ENCODE measurements at regions not wholly inside any gene's neighbourhood (a gene's known extent, or its start where the extent isn't known, plus 50 kb on each side); places are given as distances from the start of the nearest gene placed in this dataset.

DNA sequence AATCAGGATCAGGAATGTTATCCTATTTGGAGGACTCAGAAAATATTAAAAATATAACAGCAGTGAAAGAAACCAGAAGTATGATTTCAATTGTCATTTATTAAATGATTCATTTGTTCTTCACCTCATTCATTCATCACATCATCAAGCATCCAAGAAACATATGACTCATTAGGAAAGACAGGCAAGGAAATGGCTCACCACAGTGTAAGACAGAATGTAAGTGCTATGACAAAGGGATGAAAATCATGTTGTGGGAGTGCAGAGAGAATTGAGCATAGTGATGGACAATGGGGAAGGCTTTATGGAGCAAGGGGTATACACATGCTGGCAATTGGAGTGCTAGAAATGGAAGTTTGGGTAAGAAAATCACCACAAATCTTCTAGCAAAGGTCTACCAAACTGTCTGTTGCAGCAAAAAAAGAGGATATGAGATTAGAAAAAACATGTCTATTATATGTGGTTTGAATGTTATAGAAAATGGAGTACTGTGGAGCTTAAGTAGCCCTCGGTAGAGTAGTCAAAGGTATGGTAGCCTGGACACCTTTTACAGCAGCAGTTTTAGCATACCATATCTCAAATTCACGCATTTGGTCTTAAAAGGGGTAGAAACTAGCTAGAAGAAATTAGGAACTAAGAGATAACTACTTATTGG is 111.1 kb upstream of the GPR149 start:
- H3K36me3 Mint-ChIP-seq (ENCODE audit: low read depth): no peaks in the 10 kb centered on the region
- TF ChIP-seq, protein P1, sequence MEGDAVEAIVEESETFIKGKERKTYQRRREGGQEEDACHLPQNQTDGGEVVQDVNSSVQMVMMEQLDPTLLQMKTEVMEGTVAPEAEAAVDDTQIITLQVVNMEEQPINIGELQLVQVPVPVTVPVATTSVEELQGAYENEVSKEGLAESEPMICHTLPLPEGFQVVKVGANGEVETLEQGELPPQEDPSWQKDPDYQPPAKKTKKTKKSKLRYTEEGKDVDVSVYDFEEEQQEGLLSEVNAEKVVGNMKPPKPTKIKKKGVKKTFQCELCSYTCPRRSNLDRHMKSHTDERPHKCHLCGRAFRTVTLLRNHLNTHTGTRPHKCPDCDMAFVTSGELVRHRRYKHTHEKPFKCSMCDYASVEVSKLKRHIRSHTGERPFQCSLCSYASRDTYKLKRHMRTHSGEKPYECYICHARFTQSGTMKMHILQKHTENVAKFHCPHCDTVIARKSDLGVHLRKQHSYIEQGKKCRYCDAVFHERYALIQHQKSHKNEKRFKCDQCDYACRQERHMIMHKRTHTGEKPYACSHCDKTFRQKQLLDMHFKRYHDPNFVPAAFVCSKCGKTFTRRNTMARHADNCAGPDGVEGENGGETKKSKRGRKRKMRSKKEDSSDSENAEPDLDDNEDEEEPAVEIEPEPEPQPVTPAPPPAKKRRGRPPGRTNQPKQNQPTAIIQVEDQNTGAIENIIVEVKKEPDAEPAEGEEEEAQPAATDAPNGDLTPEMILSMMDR (IDR thresholded peaks at IDR 0.05): no peak
- H3K27ac Mint-ChIP-seq: no peak overlapping the region
- H3K4me3 Mint-ChIP-seq: no peak overlapping the region
- peaks cover 45% of the 10 kb centered on the region for H3K9me3 Mint-ChIP-seq
- H3K4me1 Mint-ChIP-seq (ENCODE audit: low read depth): no peaks in the 10 kb centered on the region
- no peak for DNase-seq
- no peaks in the 10 kb centered on the region for H3K27me3 Mint-ChIP-seq (ENCODE audit: insufficient read depth)

DNA sequence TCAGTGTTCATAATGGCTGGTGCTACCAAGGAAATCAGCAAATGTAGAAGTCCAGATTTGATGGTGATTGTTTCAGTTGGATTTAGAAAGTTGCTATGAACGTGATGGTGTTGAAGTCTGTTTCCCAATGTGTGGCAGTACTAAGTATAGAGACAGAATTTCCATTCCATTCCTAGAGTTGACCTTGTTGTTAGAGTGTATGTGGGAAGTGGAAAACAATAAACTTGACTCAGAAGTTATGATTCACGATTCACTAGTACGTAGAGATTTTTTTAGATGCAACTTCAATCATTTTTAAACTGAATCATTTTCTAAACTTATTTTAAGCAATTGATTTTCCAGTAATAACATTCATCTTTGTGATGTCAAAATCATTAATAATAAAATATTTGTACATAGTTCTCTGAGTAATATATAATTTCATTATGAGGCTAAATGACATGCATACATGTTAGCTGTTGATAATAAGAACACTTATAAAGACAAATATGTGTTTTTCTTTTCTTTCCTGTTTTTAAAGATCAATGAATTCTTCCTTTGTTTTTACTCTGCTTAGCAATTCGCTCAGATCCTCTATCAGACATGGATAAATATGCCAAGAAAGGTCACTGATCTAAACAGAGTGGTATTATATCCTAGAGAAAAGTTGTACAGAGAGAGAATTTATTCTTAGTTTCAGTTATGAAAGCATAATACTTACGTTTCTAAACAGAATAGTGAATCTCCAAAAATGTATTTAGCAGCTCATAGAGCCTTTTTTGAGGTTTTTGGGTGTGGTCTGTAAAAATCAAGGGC is 108.8 kb upstream of the GPR149 start:
- no peak overlapping the region for H3K4me3 Mint-ChIP-seq
- H3K36me3 Mint-ChIP-seq (ENCODE audit: low read depth): no peaks in the 10 kb centered on the region
- H3K27me3 Mint-ChIP-seq (ENCODE audit: insufficient read depth): no peaks in the 10 kb centered on the region
- no peaks in the 10 kb centered on the region for H3K4me1 Mint-ChIP-seq (ENCODE audit: low read depth)
- peaks cover 36% of the 10 kb centered on the region for H3K9me3 Mint-ChIP-seq
- DNase-seq: no peak
- no peak overlapping the region for H3K27ac Mint-ChIP-seq
- TF ChIP-seq, protein P1 (IDR thresholded peaks at IDR 0.05): no peak

DNA sequence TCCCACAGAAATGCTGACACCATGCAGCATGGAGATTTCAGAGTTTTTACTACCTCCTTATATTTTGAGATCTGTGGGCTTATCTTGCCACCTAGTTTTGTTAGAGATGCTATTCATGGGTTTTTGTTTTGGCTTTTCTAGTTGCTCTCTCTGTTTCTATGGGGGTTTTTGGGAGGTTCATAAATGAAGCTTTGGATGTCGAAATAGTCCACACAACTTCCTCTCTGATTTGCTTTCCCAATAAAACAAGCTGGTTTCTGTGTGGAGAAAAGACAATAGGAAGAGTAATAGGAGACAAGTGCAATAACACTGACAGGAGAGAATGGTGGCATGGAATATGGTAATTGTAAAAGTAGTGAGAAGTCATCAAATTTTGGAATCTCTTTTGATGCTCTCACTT is 106.8 kb upstream of the GPR149 start:
- no peaks in the 10 kb centered on the region for H3K36me3 Mint-ChIP-seq (ENCODE audit: low read depth)

DNA sequence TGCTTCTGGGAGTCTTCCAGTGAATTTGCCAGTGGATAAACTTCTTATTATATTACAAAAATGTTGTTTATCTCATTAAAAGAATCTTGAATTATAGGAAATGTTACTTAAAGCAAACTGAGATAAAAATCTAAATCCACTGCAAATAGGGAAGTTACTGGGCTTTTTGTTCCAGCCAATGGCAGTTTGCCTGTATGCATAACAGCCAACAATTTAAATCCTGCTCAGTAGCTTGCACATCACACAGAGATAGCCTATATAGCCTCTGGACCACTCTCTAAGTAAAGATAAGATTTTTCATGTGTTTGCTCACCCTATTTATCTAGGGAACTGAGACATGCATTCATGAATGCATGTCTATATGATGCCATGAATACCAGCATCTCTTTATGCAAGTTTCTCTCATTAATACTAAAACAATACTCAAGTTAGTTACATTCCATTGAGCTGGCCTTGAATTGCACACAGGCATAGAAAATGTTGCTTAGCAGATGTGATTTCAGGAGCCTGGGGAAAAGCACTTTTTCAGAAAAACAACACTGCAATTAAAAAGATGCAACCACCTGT is 92.1 kb upstream of the GPR149 start:
- Mint-ChIP-seq H3K27ac (no peak overlapping the region), H3K9me3 (peaks cover 24% of the 10 kb centered on the region), H3K36me3 (ENCODE audit: low read depth) (no peaks in the 10 kb centered on the region), H3K27me3 (ENCODE audit: insufficient read depth) (no peaks in the 10 kb centered on the region), H3K4me3 (no peak overlapping the region), H3K4me1 (ENCODE audit: low read depth) (no peaks in the 10 kb centered on the region)
- TF ChIP-seq, protein P1 (IDR thresholded peaks at IDR 0.05): no peak
- DNase-seq: no peak

More for the DNA sequence above, 106.8 kb upstream of the GPR149 start:
- no peaks in the 10 kb centered on the region for H3K27me3 Mint-ChIP-seq (ENCODE audit: insufficient read depth)
- TF ChIP-seq, protein P1 (IDR thresholded peaks at IDR 0.05): no peak
- no peak overlapping the region for H3K4me3 Mint-ChIP-seq
- no peak for DNase-seq
- H3K27ac Mint-ChIP-seq: no peak overlapping the region
- peaks cover 35% of the 10 kb centered on the region for H3K9me3 Mint-ChIP-seq
- H3K4me1 Mint-ChIP-seq (ENCODE audit: low read depth): no peaks in the 10 kb centered on the region

DNA sequence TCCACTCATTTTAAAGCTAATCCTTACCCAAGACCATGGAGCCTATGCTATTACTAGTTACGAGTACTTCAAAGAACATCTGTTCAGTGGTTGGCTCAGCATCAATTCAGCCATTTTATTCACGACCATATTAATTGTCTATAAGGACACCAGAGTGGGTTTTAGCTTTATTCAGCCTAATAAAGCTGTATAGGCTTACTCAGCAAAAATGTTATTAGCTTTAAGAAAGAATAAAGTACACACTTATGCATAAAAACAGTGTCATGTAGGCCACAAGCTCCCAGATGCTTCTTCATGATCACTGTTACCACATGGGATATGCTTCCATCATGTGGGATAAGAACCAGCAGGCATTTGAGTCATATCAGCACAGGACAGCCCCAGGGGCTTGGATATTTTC is 87.4 kb upstream of the GPR149 start:
- Mint-ChIP-seq H3K9me3 (peaks cover 45% of the 10 kb centered on the region), H3K4me3 (no peak overlapping the region), H3K27ac (no peak overlapping the region), H3K36me3 (ENCODE audit: low read depth) (no peaks in the 10 kb centered on the region; the same call in 1 of the 2 replicates), H3K4me1 (ENCODE audit: low read depth) (no peaks in the 10 kb centered on the region), H3K27me3 (ENCODE audit: insufficient read depth) (no peaks in the 10 kb centered on the region)
- TF ChIP-seq, protein P1 (IDR thresholded peaks at IDR 0.05): no peak
- no peak for DNase-seq

All from HFFc6 (cell line).